ENCODE measurements at regions not wholly inside any gene's neighbourhood (a gene's known extent, or its start where the extent isn't known, plus 50 kb on each side); places are given as distances from the start of the nearest gene placed in this dataset.

- no peak for ATAC-seq
- no peak for TF ChIP-seq OSR1 (CRISPR knock-in tag; IDR thresholded peaks at IDR 0.05)
- no peak for TF ChIP-seq ZFP30 (CRISPR knock-in tag; IDR thresholded peaks at IDR 0.05)
- TF ChIP-seq POU6F1 (CRISPR knock-in tag; IDR thresholded peaks at IDR 0.05; ENCODE audit: borderline replicate concordance, low read depth), result no peak
- TF ChIP-seq TOX (CRISPR knock-in tag; IDR thresholded peaks at IDR 0.05; ENCODE audit: borderline replicate concordance), result no peak
- TF ChIP-seq ESRRG (CRISPR knock-in tag; IDR thresholded peaks at IDR 0.05), result no peak
- TF ChIP-seq CSDC2 (CRISPR knock-in tag; IDR thresholded peaks at IDR 0.05), result no peak
- TF ChIP-seq TCF4 (CRISPR knock-in tag; IDR thresholded peaks at IDR 0.05; ENCODE audit: borderline replicate concordance), result no peak
- no peak for TF ChIP-seq CREB5 (CRISPR knock-in tag; IDR thresholded peaks at IDR 0.05; ENCODE audit: low read depth)
- no peak for TF ChIP-seq PPARA (CRISPR knock-in tag; IDR thresholded peaks at IDR 0.05; ENCODE audit: borderline replicate concordance)
- TF ChIP-seq ZNF70 (CRISPR knock-in tag; IDR thresholded peaks at IDR 0.05), result no peak
- TF ChIP-seq SNAI2 (CRISPR knock-in tag; IDR thresholded peaks at IDR 0.05), result no peak
- no peak for TF ChIP-seq ZFP3 (CRISPR knock-in tag; IDR thresholded peaks at IDR 0.05)
- TF ChIP-seq CSRNP3 (CRISPR knock-in tag; IDR thresholded peaks at IDR 0.05), result no peak
These were observed 108.3 kb upstream of the GPR139 start for GRCh38 chr16:20181949-20182348.

GRCh38 chr16:20181416-20181815 lies 107.7 kb upstream of the GPR139 start:
- ATAC-seq, result no peak
- TF ChIP-seq TCF4 (CRISPR knock-in tag; IDR thresholded peaks at IDR 0.05; ENCODE audit: borderline replicate concordance) (no peak), SNAI2 (CRISPR knock-in tag; IDR thresholded peaks at IDR 0.05) (no peak), TOX (CRISPR knock-in tag; IDR thresholded peaks at IDR 0.05; ENCODE audit: borderline replicate concordance) (no peak), ZNF70 (CRISPR knock-in tag; IDR thresholded peaks at IDR 0.05) (no peak), ARNTL (CRISPR knock-in tag; IDR thresholded peaks at IDR 0.05; ENCODE audit: borderline replicate concordance, low read depth) (no peak), CREB5 (CRISPR knock-in tag; IDR thresholded peaks at IDR 0.05; ENCODE audit: low read depth) (no peak), ZFP3 (CRISPR knock-in tag; IDR thresholded peaks at IDR 0.05) (no peak), ZNF8 (CRISPR knock-in tag; IDR thresholded peaks at IDR 0.05) (no peak), OSR1 (CRISPR knock-in tag; IDR thresholded peaks at IDR 0.05) (no peak), ISL1 (CRISPR knock-in tag; IDR thresholded peaks at IDR 0.05) (no peak), CSRNP3 (CRISPR knock-in tag; IDR thresholded peaks at IDR 0.05) (no peak)

- TF ChIP-seq GLIS3 (CRISPR knock-in tag; IDR thresholded peaks at IDR 0.05) (no peak), SNAI2 (CRISPR knock-in tag; IDR thresholded peaks at IDR 0.05) (no peak), PPARA (CRISPR knock-in tag; IDR thresholded peaks at IDR 0.05; ENCODE audit: borderline replicate concordance) (no peak), ARNTL (CRISPR knock-in tag; IDR thresholded peaks at IDR 0.05; ENCODE audit: borderline replicate concordance, low read depth) (no peak), ZNF70 (CRISPR knock-in tag; IDR thresholded peaks at IDR 0.05) (no peak), ZNF8 (CRISPR knock-in tag; IDR thresholded peaks at IDR 0.05) (no peak), ESRRG (CRISPR knock-in tag; IDR thresholded peaks at IDR 0.05) (no peak), ZC3H10 (CRISPR knock-in tag; IDR thresholded peaks at IDR 0.05) (no peak), CSDC2 (CRISPR knock-in tag; IDR thresholded peaks at IDR 0.05) (no peak), POU6F1 (CRISPR knock-in tag; IDR thresholded peaks at IDR 0.05; ENCODE audit: borderline replicate concordance, low read depth) (no peak), ISL1 (CRISPR knock-in tag; IDR thresholded peaks at IDR 0.05) (no peak), ZFP30 (CRISPR knock-in tag; IDR thresholded peaks at IDR 0.05) (no peak), PATZ1 (CRISPR knock-in tag; IDR thresholded peaks at IDR 0.05; ENCODE audit: borderline replicate concordance) (no peak)
- ATAC-seq, result no peak
These were observed 104.6 kb upstream of the GPR139 start for GRCh38 chr16:20178297-20178696.
